GM12874 (cell line): ENCODE measurements at regions not wholly inside any gene's neighbourhood (a gene's known extent, or its start where the extent isn't known, plus 50 kb on each side); places are given as distances from the start of the nearest gene placed in this dataset.

Experiments used
- CTCF ChIP-seq: IDR thresholded peaks from 2 replicates; pipeline ENCODE4 v1.5.1; 2011; ENCODE audit warnings: low read depth, mild to moderate bottlenecking, control low read depth, low read length, moderate library complexity; ENCODE audit not compliant: insufficient read depth

GRCh38 chr1:234842726-234843641 lies 233.0 kb upstream of the IRF2BP2 start:
- no peak for TF ChIP-seq CTCF

DNA sequence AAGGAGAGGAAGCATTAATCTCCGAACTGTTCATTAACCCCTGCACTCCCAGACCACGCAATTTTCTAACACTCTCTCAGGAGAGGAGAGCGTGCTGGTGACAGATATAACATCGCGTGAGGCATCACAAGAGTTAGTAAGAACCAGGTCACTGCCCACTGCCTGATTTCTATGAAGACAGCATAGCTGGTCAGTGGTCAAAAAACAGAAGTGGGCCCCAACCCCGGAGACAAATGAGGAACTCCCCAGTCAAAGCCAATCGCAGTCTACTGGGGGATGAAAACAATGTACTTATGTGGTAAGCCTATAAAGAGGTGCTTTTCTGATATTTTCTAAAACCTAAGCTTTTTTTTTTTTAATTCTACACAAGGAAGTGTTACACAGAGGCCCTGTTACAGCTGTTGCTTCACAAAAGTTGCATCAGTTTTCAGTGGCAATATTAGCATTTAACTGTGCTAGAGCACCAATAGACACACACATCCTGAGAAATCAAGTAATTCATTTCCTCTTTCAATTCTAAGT lies 231.8 kb upstream of the IRF2BP2 start:
- no peak for TF ChIP-seq CTCF

GRCh38 chr1:234841281-234841680 lies 231.3 kb upstream of the IRF2BP2 start:
- TF ChIP-seq CTCF, result no peak

- TF ChIP-seq CTCF, result no peak
These were observed 230.9 kb upstream of the IRF2BP2 start for GRCh38 chr1:234840843-234841242.

GRCh38 chr1:234840253-234840652 lies 230.3 kb upstream of the IRF2BP2 start:
- no peak for TF ChIP-seq CTCF

GRCh38 chr1:234839663-234840062 lies 229.7 kb upstream of the IRF2BP2 start:
- TF ChIP-seq CTCF, result no peak

DNA sequence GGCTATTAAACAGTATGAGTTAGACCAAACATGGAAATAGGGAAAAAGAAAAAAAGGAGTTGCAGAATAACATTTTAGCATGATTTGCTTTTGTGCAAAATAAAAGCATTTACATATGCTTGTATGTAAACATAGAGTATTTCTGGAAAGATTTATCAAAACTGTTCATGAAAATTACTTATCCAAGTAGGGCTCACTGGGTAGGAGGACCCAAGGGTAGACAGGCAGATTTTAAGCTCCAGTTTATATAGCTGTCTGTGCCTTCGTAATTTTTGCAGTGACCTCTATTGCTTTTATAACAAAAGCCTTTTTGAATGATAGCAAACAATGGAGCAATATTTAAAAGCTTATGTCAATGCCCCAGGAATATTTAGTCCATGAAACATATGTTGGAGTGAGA lies 228.8 kb upstream of the IRF2BP2 start:
- no peak for TF ChIP-seq CTCF
